ENCODE measurements at regions not wholly inside any gene's neighbourhood (a gene's known extent, or its start where the extent isn't known, plus 50 kb on each side); places are given as distances from the start of the nearest gene placed in this dataset.

DNA sequence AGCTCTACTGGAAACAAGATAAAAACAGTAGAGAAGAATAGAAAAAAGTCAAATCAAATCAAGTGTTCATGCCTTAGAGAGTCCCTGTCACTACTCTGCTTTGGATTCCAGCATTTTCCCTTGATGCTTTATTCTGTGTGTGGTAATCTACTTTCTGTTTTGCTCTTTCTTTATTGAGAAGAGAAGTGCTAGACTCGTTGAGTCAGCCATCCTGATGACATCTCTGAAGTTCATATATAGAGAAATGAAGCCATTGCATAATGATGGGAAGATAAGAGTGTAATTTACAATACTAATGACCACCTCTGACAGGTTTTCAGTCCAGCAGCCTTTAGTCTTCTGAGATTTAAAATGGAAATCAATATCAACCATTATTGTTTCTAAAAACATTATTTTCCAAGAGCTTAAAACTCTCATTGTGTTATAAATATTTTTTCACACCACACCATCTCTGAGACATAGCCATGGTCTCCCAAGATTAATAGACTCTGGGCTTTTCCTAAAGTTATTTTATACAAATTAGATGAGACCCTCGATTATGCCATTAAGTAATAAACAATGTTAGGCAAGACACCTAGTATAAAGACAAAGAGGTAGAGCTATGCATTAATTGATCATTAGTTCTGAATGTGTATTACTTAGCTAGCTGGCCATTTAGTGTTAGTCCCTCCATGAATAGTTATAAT is 679.0 kb upstream of the ACVR2A start:
- H3K9ac ChIP-seq, result no peak overlapping the region
- H3K9me3 ChIP-seq (ENCODE audit: control insufficient read depth, low read length), result no peaks in the 10 kb centered on the region
- no peak for TF ChIP-seq CTCF (IDR thresholded peaks at IDR 0.05)
- no peaks in the 10 kb centered on the region for H3K79me2 ChIP-seq
- no peak overlapping the region for H3K4me2 ChIP-seq (ENCODE audit: low read length)
- H2AFZ ChIP-seq, result no peak overlapping the region
- H3K27me3 ChIP-seq (ENCODE audit: control insufficient read depth, insufficient read depth, low read length), result no peaks in the 10 kb centered on the region
- H3K4me1 ChIP-seq, result no peaks in the 10 kb centered on the region
- H3K4me3 ChIP-seq (ENCODE audit: low read depth, low read length), result no peak overlapping the region
- no peaks in the 10 kb centered on the region for H3K36me3 ChIP-seq (ENCODE audit: control insufficient read depth, insufficient read depth, low read length)
- no peak overlapping the region for H3K27ac ChIP-seq

GRCh38 chr2:147164563-147164962 is 680.3 kb upstream of the ACVR2A start:
- Histone ChIP-seq H3K4me3 (ENCODE audit: low read depth, low read length) (no peak overlapping the region), H3K27ac (no peak overlapping the region), H2AFZ (no peak overlapping the region), H3K36me3 (ENCODE audit: control insufficient read depth, insufficient read depth, low read length) (no peaks in the 10 kb centered on the region), H3K79me2 (no peaks in the 10 kb centered on the region), H3K9me3 (ENCODE audit: control insufficient read depth, low read length) (no peaks in the 10 kb centered on the region), H3K9ac (no peak overlapping the region), H3K4me1 (no peaks in the 10 kb centered on the region), H3K27me3 (ENCODE audit: control insufficient read depth, insufficient read depth, low read length) (no peaks in the 10 kb centered on the region), H3K4me2 (ENCODE audit: low read length) (no peak overlapping the region)
- no peak for TF ChIP-seq CTCF (IDR thresholded peaks at IDR 0.05)

- Histone ChIP-seq H3K4me1 (no peaks in the 10 kb centered on the region), H3K4me3 (ENCODE audit: low read depth, low read length) (no peak overlapping the region), H3K9ac (no peak overlapping the region), H3K9me3 (ENCODE audit: control insufficient read depth, low read length) (no peaks in the 10 kb centered on the region), H3K4me2 (ENCODE audit: low read length) (no peak overlapping the region), H3K27ac (no peak overlapping the region), H3K36me3 (ENCODE audit: control insufficient read depth, insufficient read depth, low read length) (no peaks in the 10 kb centered on the region), H3K79me2 (no peaks in the 10 kb centered on the region), H3K27me3 (ENCODE audit: control insufficient read depth, insufficient read depth, low read length) (no peaks in the 10 kb centered on the region), H2AFZ (no peak overlapping the region)
- no peak for TF ChIP-seq CTCF (IDR thresholded peaks at IDR 0.05)
Observed at GRCh38 chr2:147161746-147162145, 683.1 kb upstream of the ACVR2A start.

- H2AFZ ChIP-seq, result no peak overlapping the region
- no peak overlapping the region for H3K27ac ChIP-seq
- no peaks in the 10 kb centered on the region for H3K27me3 ChIP-seq (ENCODE audit: control insufficient read depth, insufficient read depth, low read length)
- H3K4me3 ChIP-seq (ENCODE audit: low read depth, low read length), result no peak overlapping the region
- no peaks in the 10 kb centered on the region for H3K4me1 ChIP-seq
- H3K9me3 ChIP-seq (ENCODE audit: control insufficient read depth, low read length), result no peaks in the 10 kb centered on the region
- no peak for TF ChIP-seq CTCF (IDR thresholded peaks at IDR 0.05)
- no peak overlapping the region for H3K9ac ChIP-seq
- no peak overlapping the region for H3K4me2 ChIP-seq (ENCODE audit: low read length)
- H3K36me3 ChIP-seq (ENCODE audit: control insufficient read depth, insufficient read depth, low read length), result no peaks in the 10 kb centered on the region
- no peaks in the 10 kb centered on the region for H3K79me2 ChIP-seq
Observed at GRCh38 chr2:147156970-147157369, 687.9 kb upstream of the ACVR2A start.

GRCh38 chr2:147150241-147150635 is 694.6 kb upstream of the ACVR2A start:
- no peak overlapping the region for H3K4me3 ChIP-seq (ENCODE audit: low read depth, low read length)
- H3K27me3 ChIP-seq (ENCODE audit: control insufficient read depth, insufficient read depth, low read length), result no peaks in the 10 kb centered on the region
- H3K9ac ChIP-seq, result no peak overlapping the region
- no peak overlapping the region for H3K4me2 ChIP-seq (ENCODE audit: low read length)
- H3K9me3 ChIP-seq (ENCODE audit: control insufficient read depth, low read length), result no peaks in the 10 kb centered on the region
- H3K36me3 ChIP-seq (ENCODE audit: control insufficient read depth, insufficient read depth, low read length), result no peaks in the 10 kb centered on the region
- no peak overlapping the region for H2AFZ ChIP-seq
- no peaks in the 10 kb centered on the region for H3K79me2 ChIP-seq
- H3K4me1 ChIP-seq, result no peaks in the 10 kb centered on the region
- no peak overlapping the region for H3K27ac ChIP-seq
- no peak for TF ChIP-seq CTCF (IDR thresholded peaks at IDR 0.05)

All from parathyroid adenoma (tissue), 2 donors.